ENCODE measurements at regions not wholly inside any gene's neighbourhood (a gene's known extent, or its start where the extent isn't known, plus 50 kb on each side); places are given as distances from the start of the nearest gene placed in this dataset.

- TF ChIP-seq POLR2AphosphoS5 (IDR thresholded peaks at IDR 0.05; ENCODE audit: low read depth, low read length) (no peak), EZH2 (IDR thresholded peaks at IDR 0.05; ENCODE audit: low read depth, low read length, severe bottlenecking) (no peak), CTCF (IDR thresholded peaks at IDR 0.05; ENCODE audit: control extremely low read depth in 1 of 3, insufficient read depth in 1 of 3, low read depth in 1 of 3, low read length in 3 of 3) (no peak), PHF8 (conservative IDR thresholded peaks at IDR 0.05; ENCODE audit: low read depth, low read length) (no peak), EP300 (IDR thresholded peaks at IDR 0.05; ENCODE audit: borderline replicate concordance in 1 of 2, low read depth in 2 of 2, low read length in 2 of 2) (no peak), RAD21 (IDR thresholded peaks at IDR 0.05 in 1 of 2, conservative IDR thresholded peaks at IDR 0.05 in 1 of 2; ENCODE audit: low read depth in 2 of 2, low read length in 2 of 2) (no peak), CREB1 (IDR thresholded peaks at IDR 0.05) (no peak)
Observed at GRCh38 chr5:58315794-58316193, 144.1 kb downstream of the PLK2 start.

Measured in H1 (cell line).